ENCODE measurements at regions not wholly inside any gene's neighbourhood (a gene's known extent, or its start where the extent isn't known, plus 50 kb on each side); places are given as distances from the start of the nearest gene placed in this dataset.

GRCh38 chr22:48553694-48554308 is 1273.9 kb downstream of the BRD1 start:
- H3K4me3 ChIP-seq (ENCODE audit: low read depth, low read length): no peak overlapping the region
- no peak for DNase-seq (ENCODE audit: low read depth)
- TF ChIP-seq, protein P1, sequence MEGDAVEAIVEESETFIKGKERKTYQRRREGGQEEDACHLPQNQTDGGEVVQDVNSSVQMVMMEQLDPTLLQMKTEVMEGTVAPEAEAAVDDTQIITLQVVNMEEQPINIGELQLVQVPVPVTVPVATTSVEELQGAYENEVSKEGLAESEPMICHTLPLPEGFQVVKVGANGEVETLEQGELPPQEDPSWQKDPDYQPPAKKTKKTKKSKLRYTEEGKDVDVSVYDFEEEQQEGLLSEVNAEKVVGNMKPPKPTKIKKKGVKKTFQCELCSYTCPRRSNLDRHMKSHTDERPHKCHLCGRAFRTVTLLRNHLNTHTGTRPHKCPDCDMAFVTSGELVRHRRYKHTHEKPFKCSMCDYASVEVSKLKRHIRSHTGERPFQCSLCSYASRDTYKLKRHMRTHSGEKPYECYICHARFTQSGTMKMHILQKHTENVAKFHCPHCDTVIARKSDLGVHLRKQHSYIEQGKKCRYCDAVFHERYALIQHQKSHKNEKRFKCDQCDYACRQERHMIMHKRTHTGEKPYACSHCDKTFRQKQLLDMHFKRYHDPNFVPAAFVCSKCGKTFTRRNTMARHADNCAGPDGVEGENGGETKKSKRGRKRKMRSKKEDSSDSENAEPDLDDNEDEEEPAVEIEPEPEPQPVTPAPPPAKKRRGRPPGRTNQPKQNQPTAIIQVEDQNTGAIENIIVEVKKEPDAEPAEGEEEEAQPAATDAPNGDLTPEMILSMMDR (IDR thresholded peaks at IDR 0.05; ENCODE audit: low read depth, low read length, missing control alignments): no peak
- in situ Hi-C loops (cut with HindIII; ENCODE audit: low sequenced_read_pairs): loop anchor here (5.0 kb wide), 1 partner anchor 102 kb away; no protein-coding TSS in a partner anchor

GRCh38 chr22:48553119-48553518 is 1274.6 kb downstream of the BRD1 start:
- in situ Hi-C loops (cut with HindIII; ENCODE audit: low sequenced_read_pairs): loop anchor here (5.0 kb wide), 1 partner anchor 101 kb away; no protein-coding TSS in a partner anchor
- no peak for DNase-seq (ENCODE audit: low read depth)
- TF ChIP-seq, protein P1 (IDR thresholded peaks at IDR 0.05; ENCODE audit: low read depth, low read length, missing control alignments): no peak
- no peak overlapping the region for H3K4me3 ChIP-seq (ENCODE audit: low read depth, low read length)

- TF ChIP-seq, protein P1 (IDR thresholded peaks at IDR 0.05; ENCODE audit: low read depth, low read length, missing control alignments): no peak
- no peak for DNase-seq (ENCODE audit: low read depth)
- H3K4me3 ChIP-seq (ENCODE audit: low read depth, low read length): no peak overlapping the region
- in situ Hi-C loops (cut with HindIII; ENCODE audit: low sequenced_read_pairs): loop anchor here (5.0 kb wide), 1 partner anchor 99 kb away; no protein-coding TSS in a partner anchor
Observed at GRCh38 chr22:48551716-48552268, 1275.9 kb downstream of the BRD1 start.

DNA sequence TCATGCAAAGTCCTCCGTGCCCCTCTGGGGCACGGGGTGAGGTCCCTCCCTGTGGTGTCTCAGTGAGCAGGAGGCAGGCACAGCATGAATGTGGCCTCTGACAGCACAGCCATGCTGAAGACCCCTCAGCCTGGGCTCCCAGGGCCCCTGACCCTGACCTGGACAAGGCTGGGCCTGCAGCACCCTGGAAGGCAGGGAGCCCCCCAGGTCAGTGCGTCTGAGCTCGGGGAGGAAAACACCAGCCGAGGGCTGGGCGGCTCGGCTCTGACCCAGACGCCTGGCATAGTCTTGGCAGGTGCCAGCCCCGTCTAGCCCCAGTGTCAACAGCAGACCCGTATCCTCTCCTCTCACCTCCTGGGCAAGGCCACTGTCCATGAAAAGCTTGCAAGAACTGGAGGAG is 1276.6 kb downstream of the BRD1 start:
- in situ Hi-C loops (cut with HindIII; ENCODE audit: low sequenced_read_pairs): loop anchor here (5.0 kb wide), 1 partner anchor 99 kb away; no protein-coding TSS in a partner anchor
- TF ChIP-seq, protein P1 (IDR thresholded peaks at IDR 0.05; ENCODE audit: low read depth, low read length, missing control alignments): no peak
- H3K4me3 ChIP-seq (ENCODE audit: low read depth, low read length): no peak overlapping the region
- DNase-seq (ENCODE audit: low read depth): no peak

DNA sequence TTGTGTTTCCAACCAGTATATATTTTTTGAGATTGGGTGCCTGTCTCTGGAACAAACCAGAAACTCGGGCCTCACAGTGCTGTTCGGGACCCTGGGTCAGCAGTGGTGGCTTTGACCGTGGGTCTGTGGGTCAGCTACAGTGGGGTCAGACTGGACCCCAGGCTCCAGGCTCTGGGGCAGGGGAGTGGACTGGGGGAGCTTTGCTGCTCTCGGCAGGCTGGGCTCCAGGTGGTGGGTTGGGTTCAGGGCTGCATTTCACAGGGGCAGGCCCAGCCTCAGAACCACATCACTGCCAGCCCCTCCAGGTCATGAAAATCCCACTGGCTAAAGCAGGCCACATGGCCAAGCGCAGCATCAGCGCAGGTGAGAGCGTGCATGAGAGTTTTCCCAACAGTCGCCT is 1279.3 kb downstream of the BRD1 start:
- TF ChIP-seq, protein P1 (IDR thresholded peaks at IDR 0.05; ENCODE audit: low read depth, low read length, missing control alignments): no peak
- no peak overlapping the region for H3K4me3 ChIP-seq (ENCODE audit: low read depth, low read length)
- no peak for DNase-seq (ENCODE audit: low read depth)
- in situ Hi-C loops (cut with HindIII; ENCODE audit: low sequenced_read_pairs): no loop called here

DNA sequence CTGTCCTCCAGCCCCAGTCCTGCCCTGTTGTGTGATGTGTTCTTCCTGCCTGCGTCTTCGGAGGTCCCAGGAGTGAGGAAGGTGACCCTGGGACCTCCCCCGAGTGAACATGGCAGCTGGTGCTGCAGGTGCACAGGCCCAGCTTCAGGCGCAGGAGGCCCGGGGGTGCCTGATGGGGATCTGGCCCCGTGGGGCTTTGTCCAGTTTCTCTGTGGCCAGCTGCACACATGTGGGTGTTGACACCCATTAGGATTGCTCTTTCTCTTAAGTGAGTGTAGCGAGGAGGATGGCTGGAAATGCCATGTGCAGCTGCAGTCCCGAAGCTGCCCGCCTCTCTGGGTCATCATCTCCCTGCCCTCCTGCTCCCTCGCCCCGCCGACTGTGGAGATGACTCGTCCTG is 1279.7 kb downstream of the BRD1 start:
- H3K4me3 ChIP-seq (ENCODE audit: low read depth, low read length): no peak overlapping the region
- TF ChIP-seq, protein P1 (IDR thresholded peaks at IDR 0.05; ENCODE audit: low read depth, low read length, missing control alignments): no peak
- no peak for DNase-seq (ENCODE audit: low read depth)
- in situ Hi-C loops (cut with HindIII; ENCODE audit: low sequenced_read_pairs): no loop called here
